ENCODE measurements at regions not wholly inside any gene's neighbourhood (a gene's known extent, or its start where the extent isn't known, plus 50 kb on each side); places are given as distances from the start of the nearest gene placed in this dataset.

- no peaks in the 10 kb centered on the region for H3K4me1 ChIP-seq (ENCODE audit: control insufficient read depth in 1 of 2, insufficient read depth in 2 of 2, low read length in 2 of 2)
- Mint-ChIP-seq H3K4me3 (no peak overlapping the region), H3K9me3 (peaks cover 0 to 9% (median 4%) of the 10 kb centered on the region in 7 donors), H3K27me3 (ENCODE audit: low read depth in 3 of 3) (peaks cover 0 to 5% (median 0%) of the 10 kb centered on the region in 3 donors), H3K27ac (no peak overlapping the region), H3K4me1 (no peaks in the 10 kb centered on the region), H3K36me3 (no peaks in the 10 kb centered on the region)
- no peaks in the 10 kb centered on the region for H3K27me3 ChIP-seq (ENCODE audit: control insufficient read depth in 2 of 2, insufficient read depth in 2 of 2, low read length in 2 of 2)
- intact Hi-C loops (cut with micrococcal nuclease), result no loop called here
- H3K79me2 ChIP-seq (ENCODE audit: insufficient read depth, low read length), result no peaks in the 10 kb centered on the region
- no peak overlapping the region for H3K27ac ChIP-seq (ENCODE audit: low read depth in 1 of 2, low read length in 2 of 2)
- WGBS (ENCODE audit: insufficient coverage), result 93% methylated on average over 2 of the region's 3 CpGs
- no peak overlapping the region for H3K4me3 ChIP-seq (replicated peaks in 1 of 3; ENCODE audit: low read depth in 2 of 3, low read length in 3 of 3)
- H3K4me2 ChIP-seq (replicated peaks; ENCODE audit: extremely low read depth, low read length, poor library complexity, severe bottlenecking), result no peak overlapping the region
- DNase-seq, result no peak
- TF ChIP-seq CTCF (IDR thresholded peaks at IDR 0.05), result no peak
- no peaks in the 10 kb centered on the region for H3K36me3 ChIP-seq (replicated peaks in 1 of 2; ENCODE audit: control insufficient read depth in 1 of 2, insufficient read depth in 2 of 2, low read length in 2 of 2)
- no peak overlapping the region for H2AFZ ChIP-seq (ENCODE audit: insufficient read depth, low read depth, low read length, poor library complexity, severe bottlenecking)
- H3K9me3 ChIP-seq (replicated peaks in 1 of 2; ENCODE audit: control insufficient read depth in 1 of 2, insufficient read depth in 1 of 2, low read length in 2 of 2), result peaks cover 0 to 3% of the 10 kb centered on the region in 2 donors
- no peak overlapping the region for H3K9ac ChIP-seq (ENCODE audit: insufficient read depth, low read length, poor library complexity, severe bottlenecking)
- no peaks in the 10 kb centered on the region for H4K20me1 ChIP-seq (ENCODE audit: insufficient read depth, low read length)
Measured at GRCh38 chr2:7598402-7598801, 681.2 kb downstream of the RNF144A start.

DNA sequence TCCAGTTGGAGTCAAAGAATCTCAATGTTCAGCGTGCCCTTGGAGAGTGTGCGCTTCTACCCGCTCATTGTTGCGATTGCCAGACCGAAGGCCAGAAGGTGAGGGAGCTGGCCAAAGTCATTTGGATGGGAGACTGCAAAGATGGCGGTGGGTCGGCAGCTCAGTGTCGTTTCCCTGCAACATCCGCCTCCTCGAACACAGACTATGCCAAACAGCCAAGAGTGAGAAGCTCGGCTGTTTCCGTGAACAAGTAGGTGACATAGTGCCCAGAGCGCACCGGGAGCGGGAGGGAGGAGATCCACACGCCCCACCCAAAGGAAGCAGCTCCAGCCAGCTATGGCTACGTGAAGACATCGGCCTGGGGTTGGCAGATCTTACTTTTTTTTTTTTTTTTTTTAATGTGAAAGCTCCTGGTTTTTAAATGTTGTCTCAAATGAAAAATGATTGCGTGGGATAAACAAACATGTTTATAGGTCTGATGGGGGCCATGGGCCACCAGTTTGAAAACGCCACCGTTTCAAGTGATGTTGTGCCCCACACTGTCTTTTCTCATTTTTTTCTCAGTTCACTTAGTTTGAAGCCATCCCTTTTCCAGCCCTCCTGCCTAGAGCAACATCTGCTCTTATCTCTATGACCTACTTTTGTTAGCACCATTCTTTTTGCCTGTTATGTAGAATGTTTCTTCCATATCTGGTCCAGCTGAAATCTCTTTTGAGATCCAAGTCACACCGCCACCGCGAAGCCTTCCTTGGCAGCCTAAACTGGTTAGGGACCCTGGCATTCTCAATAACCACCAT is 682.4 kb downstream of the RNF144A start:
- Histone ChIP-seq H3K4me3 (replicated peaks in 1 of 3; ENCODE audit: low read depth in 2 of 3, low read length in 3 of 3) (no peak overlapping the region), H3K27me3 (ENCODE audit: control insufficient read depth in 2 of 2, insufficient read depth in 2 of 2, low read length in 2 of 2) (no peaks in the 10 kb centered on the region), H4K20me1 (ENCODE audit: insufficient read depth, low read length) (no peaks in the 10 kb centered on the region), H3K4me2 (replicated peaks; ENCODE audit: extremely low read depth, low read length, poor library complexity, severe bottlenecking) (no peak overlapping the region), H3K79me2 (ENCODE audit: insufficient read depth, low read length) (no peaks in the 10 kb centered on the region), H2AFZ (ENCODE audit: insufficient read depth, low read depth, low read length, poor library complexity, severe bottlenecking) (no peak overlapping the region), H3K36me3 (replicated peaks in 1 of 2; ENCODE audit: control insufficient read depth in 1 of 2, insufficient read depth in 2 of 2, low read length in 2 of 2) (no peaks in the 10 kb centered on the region), H3K27ac (ENCODE audit: low read depth in 1 of 2, low read length in 2 of 2) (no peak overlapping the region), H3K9me3 (replicated peaks in 1 of 2; ENCODE audit: control insufficient read depth in 1 of 2, insufficient read depth in 1 of 2, low read length in 2 of 2) (peaks cover 0 to 3% of the 10 kb centered on the region in 2 donors), H3K4me1 (ENCODE audit: control insufficient read depth in 1 of 2, insufficient read depth in 2 of 2, low read length in 2 of 2) (no peaks in the 10 kb centered on the region), H3K9ac (ENCODE audit: insufficient read depth, low read length, poor library complexity, severe bottlenecking) (no peak overlapping the region)
- Mint-ChIP-seq H3K36me3 (no peaks in the 10 kb centered on the region), H3K4me3 (no peak overlapping the region), H3K4me1 (no peaks in the 10 kb centered on the region), H3K9me3 (peaks cover 0 to 9% (median 4%) of the 10 kb centered on the region in 7 donors), H3K27me3 (ENCODE audit: low read depth in 3 of 3) (peaks cover 0 to 5% (median 0%) of the 10 kb centered on the region in 3 donors), H3K27ac (no peak overlapping the region)
- no peak for TF ChIP-seq CTCF (IDR thresholded peaks at IDR 0.05)
- DNase-seq, result no peak
- intact Hi-C loops (cut with micrococcal nuclease), result no loop called here
- WGBS (ENCODE audit: insufficient coverage), result 96% methylated on average over 24 of the region's 24 CpGs

Measured in CD14-positive monocyte (primary cell).